Immature natural killer cell (primary cell): ENCODE measurements at regions not wholly inside any gene's neighbourhood (a gene's known extent, or its start where the extent isn't known, plus 50 kb on each side); places are given as distances from the start of the nearest gene placed in this dataset.
"Not testable (repeated sequence)": the region's sequence is repeated elsewhere in the genome, so short reads cannot be mapped to it uniquely, and the experiment has no call there.

ENCODE experiments used
- DNase-seq, 3 donors: peaks; one replicate each; pipeline ENCODE4 v3.0.0; 2022; ENCODE audit warnings: mixed read lengths in 1 of 3
- H3K27ac Mint-ChIP-seq, 6 donors: one replicate each; pipeline ENCODE4 v1.8.0; 2020; ENCODE audit warnings: mixed read lengths in 6 of 6, mild to moderate bottlenecking in 5 of 6, inconsistent platforms in 4 of 6, moderate library complexity in 3 of 6
- H3K27me3 Mint-ChIP-seq, 3 donors: one replicate each; pipeline ENCODE4 v1.8.0; 2020 to 2021; ENCODE audit warnings: low read depth in 3 of 3, mild to moderate bottlenecking in 3 of 3, mixed read lengths in 3 of 3, moderate library complexity in 3 of 3, inconsistent platforms in 1 of 3
- H3K36me3 Mint-ChIP-seq, 3 donors: one replicate each; pipeline ENCODE4 v1.8.0; 2020; ENCODE audit warnings: mixed read lengths in 3 of 3, inconsistent platforms in 2 of 3, mild to moderate bottlenecking in 2 of 3
- H3K4me1 Mint-ChIP-seq, 2 donors: one replicate each; pipeline ENCODE4 v1.8.0; 2020; ENCODE audit warnings: inconsistent platforms in 2 of 2, mild to moderate bottlenecking in 2 of 2, mixed read lengths in 2 of 2, moderate library complexity in 1 of 2
- H3K4me3 Mint-ChIP-seq, 5 donors: one replicate each; pipeline ENCODE4 v1.8.0; 2020; ENCODE audit warnings: mild to moderate bottlenecking in 5 of 5, mixed read lengths in 5 of 5, inconsistent platforms in 3 of 5, moderate library complexity in 3 of 5
- H3K9me3 Mint-ChIP-seq, 6 donors: one replicate each; pipeline ENCODE4 v1.8.0; 2020; ENCODE audit warnings: mild to moderate bottlenecking in 6 of 6, mixed read lengths in 6 of 6, inconsistent platforms in 4 of 6, moderate library complexity in 3 of 6

- Mint-ChIP-seq H3K36me3 (no peaks in the 10 kb centered on the region), H3K27ac (no peak overlapping the region), H3K27me3 (peaks cover 0 to 2% (median 0%) of the 10 kb centered on the region in 3 donors), H3K4me3 (no peak overlapping the region), H3K4me1 (no peaks in the 10 kb centered on the region), H3K9me3 (peaks cover 6 to 42% (median 13%) of the 10 kb centered on the region in 6 donors)
- no peak for DNase-seq
Observed at GRCh38 chr13:76266561-76266960, 619.6 kb downstream of the KCTD12 start.

- Mint-ChIP-seq H3K4me3 (no peak overlapping the region), H3K36me3 (no peaks in the 10 kb centered on the region), H3K27ac (no peak overlapping the region)
Observed at GRCh38 chr13:76250211-76250610, 614.1 kb downstream of the LMO7 start.

GRCh38 chr13:76245920-76246319 is 609.8 kb downstream of the LMO7 start:
- Mint-ChIP-seq H3K27ac (no peak overlapping the region), H3K4me1 (no peaks in the 10 kb centered on the region), H3K4me3 (no peak overlapping the region), H3K27me3 (peaks cover 0 to 2% (median 0%) of the 10 kb centered on the region in 3 donors), H3K9me3 (peaks cover 0 to 7% (median 3%) of the 10 kb centered on the region in 6 donors), H3K36me3 (no peaks in the 10 kb centered on the region)
- no peak for DNase-seq

More at GRCh38 chr13:76250211-76250610, 614.1 kb downstream of the LMO7 start:
- Mint-ChIP-seq H3K9me3 (peaks cover 0 to 18% (median 7%) of the 10 kb centered on the region in 6 donors), H3K4me1 (no peaks in the 10 kb centered on the region), H3K27me3 (no peaks in the 10 kb centered on the region)
- no peak for DNase-seq

DNA sequence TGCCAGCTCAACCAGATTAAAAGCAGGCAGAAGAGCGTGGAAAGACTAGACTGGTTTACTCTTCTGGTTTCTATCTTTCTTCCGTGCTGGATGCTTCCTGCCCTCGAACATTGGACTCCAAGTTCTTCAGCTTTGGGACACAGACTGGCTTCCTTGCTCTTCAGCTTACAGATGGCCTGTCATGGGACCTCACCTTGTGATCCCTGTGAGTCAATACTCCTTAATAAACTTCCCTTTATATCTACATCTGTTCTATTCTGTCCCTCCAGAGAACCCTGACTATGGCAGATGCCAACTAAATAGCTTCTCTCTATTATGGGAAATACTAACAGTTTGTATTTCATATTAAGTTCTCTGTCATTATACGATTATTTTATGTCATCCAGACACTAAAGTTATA is 609.1 kb downstream of the LMO7 start:
- no peaks in the 10 kb centered on the region for H3K36me3 Mint-ChIP-seq
- peaks cover 0 to 2% (median 0%) of the 10 kb centered on the region in 3 donors for H3K27me3 Mint-ChIP-seq
- no peaks in the 10 kb centered on the region for H3K4me1 Mint-ChIP-seq
- H3K9me3 Mint-ChIP-seq = peaks cover 0 to 7% (median 3%) of the 10 kb centered on the region in 6 donors
- H3K4me3 Mint-ChIP-seq = no peak overlapping the region
- H3K27ac Mint-ChIP-seq = no peak overlapping the region
- no peak for DNase-seq

GRCh38 chr13:76243120-76243519 is 607.0 kb downstream of the LMO7 start:
- H3K27me3 Mint-ChIP-seq, H3K9me3 Mint-ChIP-seq, H3K27ac Mint-ChIP-seq, DNase-seq, H3K4me3 Mint-ChIP-seq, H3K4me1 Mint-ChIP-seq, H3K36me3 Mint-ChIP-seq: not testable (repeated sequence)

GRCh38 chr13:76239031-76239680 is 603.0 kb downstream of the LMO7 start:
- Mint-ChIP-seq H3K27me3 (peaks cover 0 to 2% (median 0%) of the 10 kb centered on the region in 3 donors), H3K4me3 (no peak overlapping the region), H3K36me3 (no peaks in the 10 kb centered on the region), H3K4me1 (no peaks in the 10 kb centered on the region), H3K27ac (no peak overlapping the region), H3K9me3 (peaks cover 0 to 6% (median 1%) of the 10 kb centered on the region in 6 donors)
- no peak for DNase-seq

- Mint-ChIP-seq H3K9me3 (peaks cover 0 to 5% (median 1%) of the 10 kb centered on the region in 6 donors), H3K27me3 (peaks cover 0 to 2% (median 2%) of the 10 kb centered on the region in 3 donors), H3K36me3 (no peaks in the 10 kb centered on the region), H3K4me1 (no peaks in the 10 kb centered on the region), H3K4me3 (no peak overlapping the region), H3K27ac (no peak overlapping the region)
- DNase-seq = no peak
Observed at GRCh38 chr13:76231522-76232167, 595.5 kb downstream of the LMO7 start.

GRCh38 chr13:76229281-76229680 is 593.2 kb downstream of the LMO7 start:
- H3K36me3 Mint-ChIP-seq = no peaks in the 10 kb centered on the region
- H3K9me3 Mint-ChIP-seq = peaks cover 0 to 6% (median 0%) of the 10 kb centered on the region in 6 donors
- no peak for DNase-seq
- H3K4me3 Mint-ChIP-seq = no peak overlapping the region
- H3K27me3 Mint-ChIP-seq = peaks cover 0 to 2% (median 2%) of the 10 kb centered on the region in 3 donors
- no peaks in the 10 kb centered on the region for H3K4me1 Mint-ChIP-seq
- H3K27ac Mint-ChIP-seq = no peak overlapping the region

- peaks cover 0 to 2% (median 0%) of the 10 kb centered on the region in 3 donors for H3K27me3 Mint-ChIP-seq
- no peak overlapping the region for H3K4me3 Mint-ChIP-seq
- no peaks in the 10 kb centered on the region for H3K36me3 Mint-ChIP-seq
- no peaks in the 10 kb centered on the region for H3K4me1 Mint-ChIP-seq
- no peak for DNase-seq
- no peak overlapping the region for H3K27ac Mint-ChIP-seq
- H3K9me3 Mint-ChIP-seq = peaks cover 0 to 9% (median 1%) of the 10 kb centered on the region in 6 donors
Observed at GRCh38 chr13:76226941-76227340, 590.8 kb downstream of the LMO7 start.

DNA sequence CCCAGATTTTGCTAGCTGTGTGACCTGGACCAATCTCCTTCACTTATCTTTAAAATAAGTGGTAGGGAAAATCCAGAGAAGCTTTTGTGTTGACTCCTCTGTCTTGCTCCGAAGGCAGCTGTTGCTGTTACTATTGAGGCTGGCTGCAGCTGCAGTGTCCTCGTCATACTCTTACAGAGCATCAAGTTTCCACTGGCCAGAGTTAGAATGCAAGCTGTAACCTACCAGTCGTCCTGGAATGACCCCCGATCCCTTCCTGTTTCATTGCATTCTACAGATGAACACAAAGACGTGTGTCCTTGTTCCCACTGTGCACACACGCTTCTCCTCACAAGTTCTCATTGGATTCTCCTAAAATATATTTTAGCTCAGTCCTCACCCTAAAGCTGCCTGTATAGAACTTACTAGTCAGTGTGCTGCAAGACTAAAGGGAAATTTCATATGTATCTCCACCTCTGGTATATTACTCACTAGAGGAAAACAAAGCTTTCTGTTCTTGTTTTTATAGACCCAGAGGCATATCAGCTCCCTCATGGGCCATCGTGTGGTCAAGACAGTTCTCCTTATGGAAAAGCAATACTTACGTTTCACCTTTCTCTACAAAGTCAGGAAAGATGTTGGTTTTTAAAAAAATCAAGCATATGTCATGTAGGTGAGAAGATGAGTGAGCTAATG is 589.8 kb downstream of the LMO7 start:
- Mint-ChIP-seq H3K27me3 (no peaks in the 10 kb centered on the region), H3K9me3 (peaks cover 0 to 9% (median 2%) of the 10 kb centered on the region in 6 donors), H3K36me3 (no peaks in the 10 kb centered on the region), H3K27ac (no peak overlapping the region), H3K4me3 (no peak overlapping the region), H3K4me1 (no peaks in the 10 kb centered on the region)
- DNase-seq = no peak

GRCh38 chr13:76223999-76224398 is 587.9 kb downstream of the LMO7 start:
- H3K27ac Mint-ChIP-seq = no peak overlapping the region
- H3K9me3 Mint-ChIP-seq = peaks cover 0 to 11% (median 3%) of the 10 kb centered on the region in 6 donors
- no peak for DNase-seq
- H3K36me3 Mint-ChIP-seq = no peaks in the 10 kb centered on the region
- no peaks in the 10 kb centered on the region for H3K27me3 Mint-ChIP-seq
- H3K4me1 Mint-ChIP-seq = no peaks in the 10 kb centered on the region
- no peak overlapping the region for H3K4me3 Mint-ChIP-seq

- Mint-ChIP-seq H3K4me1 (no peaks in the 10 kb centered on the region), H3K36me3 (no peaks in the 10 kb centered on the region), H3K4me3 (no peak overlapping the region), H3K27ac (no peak overlapping the region), H3K9me3 (peaks cover 0 to 10% (median 3%) of the 10 kb centered on the region in 6 donors), H3K27me3 (no peaks in the 10 kb centered on the region)
- no peak for DNase-seq
Observed at GRCh38 chr13:76223565-76223964, 587.4 kb downstream of the LMO7 start.

GRCh38 chr13:76222511-76222910 is 586.4 kb downstream of the LMO7 start:
- no peak overlapping the region for H3K27ac Mint-ChIP-seq
- peaks cover 0 to 10% (median 3%) of the 10 kb centered on the region in 6 donors for H3K9me3 Mint-ChIP-seq
- no peak for DNase-seq
- no peak overlapping the region for H3K4me3 Mint-ChIP-seq
- H3K36me3 Mint-ChIP-seq = no peaks in the 10 kb centered on the region
- H3K27me3 Mint-ChIP-seq = no peaks in the 10 kb centered on the region
- H3K4me1 Mint-ChIP-seq = no peaks in the 10 kb centered on the region

GRCh38 chr13:76216729-76217128 is 580.6 kb downstream of the LMO7 start:
- Mint-ChIP-seq H3K9me3 (peaks cover 0 to 5% (median 0%) of the 10 kb centered on the region in 6 donors), H3K4me3 (no peak overlapping the region), H3K27me3 (no peaks in the 10 kb centered on the region), H3K27ac (no peak overlapping the region), H3K36me3 (no peaks in the 10 kb centered on the region), H3K4me1 (no peaks in the 10 kb centered on the region)
- no peak for DNase-seq
